HCT116 (cell line): ENCODE measurements at regions not wholly inside any gene's neighbourhood (a gene's known extent, or its start where the extent isn't known, plus 50 kb on each side); places are given as distances from the start of the nearest gene placed in this dataset.

ENCODE experiments used
- CBX3 ChIP-seq: IDR thresholded peaks from 2 replicates; pipeline ENCODE4 v1.6.1; 2012; ENCODE audit warnings: low read depth
- ELF1 ChIP-seq: IDR thresholded peaks from 2 replicates; pipeline ENCODE4 v1.6.1; 2012; ENCODE audit warnings: low read depth, borderline replicate concordance
- POLR2AphosphoS5 ChIP-seq: IDR thresholded peaks from 2 replicates; pipeline ENCODE4 v1.6.1; 2011; ENCODE audit warnings: mild to moderate bottlenecking, low read depth, low read length, moderate library complexity
- SIN3A ChIP-seq: IDR thresholded peaks from 2 replicates; pipeline ENCODE4 v1.6.1; 2012; ENCODE audit warnings: low read depth
- ZNF274 ChIP-seq: fragments of 200-500 bp; sonication (Bioruptor generic); IDR thresholded peaks from 2 replicates; pipeline ENCODE4 v1.6.1; 2014; ENCODE audit warnings: mild to moderate bottlenecking, low read depth, low read length, inconsistent platforms
- TF ChIP-seq, protein P1 (sequence below): IDR thresholded peaks from 2 replicates; pipeline ENCODE4 v1.6.1; 2012; ENCODE audit warnings: low read depth
- TF ChIP-seq, protein P2 (sequence below), 3 experiments: fragments of 200-600 bp in 1 of 3; sonication (generic) in 1 of 3; IDR thresholded peaks in 2 of 3; conservative IDR thresholded peaks in 1 of 3; 2 replicates each; pipeline ENCODE4 v1.5.1; 2012 to 2017; ENCODE audit warnings: low read depth in 2 of 3, low read length in 2 of 3, antibody characterized with exemption in 1 of 3, borderline replicate concordance in 1 of 3, control low read depth in 1 of 3, mild to moderate bottlenecking in 1 of 3, mixed read lengths in 1 of 3, mixed run types in 1 of 3, moderate library complexity in 1 of 3; ENCODE audit not compliant: insufficient read depth in 1 of 3

DNA sequence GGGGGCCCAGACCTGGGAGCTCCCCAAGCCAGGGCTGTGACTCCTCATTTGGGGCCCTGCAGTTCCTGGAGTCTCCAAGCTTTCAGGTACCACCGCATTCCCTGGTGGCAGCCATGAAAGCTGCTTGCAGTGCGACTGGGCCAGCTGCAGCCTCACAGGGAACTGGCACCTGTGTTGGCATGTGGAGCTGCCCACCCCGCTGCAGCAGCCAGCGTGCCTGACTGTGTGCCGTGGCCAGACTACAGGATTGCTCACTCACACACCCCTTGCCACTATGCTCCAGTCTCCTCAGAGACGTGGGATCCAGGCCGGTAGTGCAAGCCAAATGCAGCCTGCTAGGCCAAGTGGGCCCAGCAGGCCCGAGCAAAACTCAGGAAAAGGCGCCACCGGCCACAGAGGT lies 450.7 kb downstream of the COL12A1 start (continued):
- TF ChIP-seq, protein P1, sequence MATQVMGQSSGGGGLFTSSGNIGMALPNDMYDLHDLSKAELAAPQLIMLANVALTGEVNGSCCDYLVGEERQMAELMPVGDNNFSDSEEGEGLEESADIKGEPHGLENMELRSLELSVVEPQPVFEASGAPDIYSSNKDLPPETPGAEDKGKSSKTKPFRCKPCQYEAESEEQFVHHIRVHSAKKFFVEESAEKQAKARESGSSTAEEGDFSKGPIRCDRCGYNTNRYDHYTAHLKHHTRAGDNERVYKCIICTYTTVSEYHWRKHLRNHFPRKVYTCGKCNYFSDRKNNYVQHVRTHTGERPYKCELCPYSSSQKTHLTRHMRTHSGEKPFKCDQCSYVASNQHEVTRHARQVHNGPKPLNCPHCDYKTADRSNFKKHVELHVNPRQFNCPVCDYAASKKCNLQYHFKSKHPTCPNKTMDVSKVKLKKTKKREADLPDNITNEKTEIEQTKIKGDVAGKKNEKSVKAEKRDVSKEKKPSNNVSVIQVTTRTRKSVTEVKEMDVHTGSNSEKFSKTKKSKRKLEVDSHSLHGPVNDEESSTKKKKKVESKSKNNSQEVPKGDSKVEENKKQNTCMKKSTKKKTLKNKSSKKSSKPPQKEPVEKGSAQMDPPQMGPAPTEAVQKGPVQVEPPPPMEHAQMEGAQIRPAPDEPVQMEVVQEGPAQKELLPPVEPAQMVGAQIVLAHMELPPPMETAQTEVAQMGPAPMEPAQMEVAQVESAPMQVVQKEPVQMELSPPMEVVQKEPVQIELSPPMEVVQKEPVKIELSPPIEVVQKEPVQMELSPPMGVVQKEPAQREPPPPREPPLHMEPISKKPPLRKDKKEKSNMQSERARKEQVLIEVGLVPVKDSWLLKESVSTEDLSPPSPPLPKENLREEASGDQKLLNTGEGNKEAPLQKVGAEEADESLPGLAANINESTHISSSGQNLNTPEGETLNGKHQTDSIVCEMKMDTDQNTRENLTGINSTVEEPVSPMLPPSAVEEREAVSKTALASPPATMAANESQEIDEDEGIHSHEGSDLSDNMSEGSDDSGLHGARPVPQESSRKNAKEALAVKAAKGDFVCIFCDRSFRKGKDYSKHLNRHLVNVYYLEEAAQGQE: no peak
- TF ChIP-seq ZNF274 (no peak), CBX3 (no peak), POLR2AphosphoS5 (no peak), SIN3A (no peak), ELF1 (no peak)
- TF ChIP-seq, protein P2, sequence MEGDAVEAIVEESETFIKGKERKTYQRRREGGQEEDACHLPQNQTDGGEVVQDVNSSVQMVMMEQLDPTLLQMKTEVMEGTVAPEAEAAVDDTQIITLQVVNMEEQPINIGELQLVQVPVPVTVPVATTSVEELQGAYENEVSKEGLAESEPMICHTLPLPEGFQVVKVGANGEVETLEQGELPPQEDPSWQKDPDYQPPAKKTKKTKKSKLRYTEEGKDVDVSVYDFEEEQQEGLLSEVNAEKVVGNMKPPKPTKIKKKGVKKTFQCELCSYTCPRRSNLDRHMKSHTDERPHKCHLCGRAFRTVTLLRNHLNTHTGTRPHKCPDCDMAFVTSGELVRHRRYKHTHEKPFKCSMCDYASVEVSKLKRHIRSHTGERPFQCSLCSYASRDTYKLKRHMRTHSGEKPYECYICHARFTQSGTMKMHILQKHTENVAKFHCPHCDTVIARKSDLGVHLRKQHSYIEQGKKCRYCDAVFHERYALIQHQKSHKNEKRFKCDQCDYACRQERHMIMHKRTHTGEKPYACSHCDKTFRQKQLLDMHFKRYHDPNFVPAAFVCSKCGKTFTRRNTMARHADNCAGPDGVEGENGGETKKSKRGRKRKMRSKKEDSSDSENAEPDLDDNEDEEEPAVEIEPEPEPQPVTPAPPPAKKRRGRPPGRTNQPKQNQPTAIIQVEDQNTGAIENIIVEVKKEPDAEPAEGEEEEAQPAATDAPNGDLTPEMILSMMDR (IDR thresholded peaks at IDR 0.05 in 2 of 3, conservative IDR thresholded peaks at IDR 0.05 in 1 of 3; ENCODE audit: borderline replicate concordance in 1 of 3, insufficient read depth in 1 of 3, low read depth in 2 of 3, low read length in 2 of 3): no peak
- TF ChIP-seq, all 23 proteins: peak for 0
